ENCODE measurements at regions not wholly inside any gene's neighbourhood (a gene's known extent, or its start where the extent isn't known, plus 50 kb on each side); places are given as distances from the start of the nearest gene placed in this dataset.

DNA sequence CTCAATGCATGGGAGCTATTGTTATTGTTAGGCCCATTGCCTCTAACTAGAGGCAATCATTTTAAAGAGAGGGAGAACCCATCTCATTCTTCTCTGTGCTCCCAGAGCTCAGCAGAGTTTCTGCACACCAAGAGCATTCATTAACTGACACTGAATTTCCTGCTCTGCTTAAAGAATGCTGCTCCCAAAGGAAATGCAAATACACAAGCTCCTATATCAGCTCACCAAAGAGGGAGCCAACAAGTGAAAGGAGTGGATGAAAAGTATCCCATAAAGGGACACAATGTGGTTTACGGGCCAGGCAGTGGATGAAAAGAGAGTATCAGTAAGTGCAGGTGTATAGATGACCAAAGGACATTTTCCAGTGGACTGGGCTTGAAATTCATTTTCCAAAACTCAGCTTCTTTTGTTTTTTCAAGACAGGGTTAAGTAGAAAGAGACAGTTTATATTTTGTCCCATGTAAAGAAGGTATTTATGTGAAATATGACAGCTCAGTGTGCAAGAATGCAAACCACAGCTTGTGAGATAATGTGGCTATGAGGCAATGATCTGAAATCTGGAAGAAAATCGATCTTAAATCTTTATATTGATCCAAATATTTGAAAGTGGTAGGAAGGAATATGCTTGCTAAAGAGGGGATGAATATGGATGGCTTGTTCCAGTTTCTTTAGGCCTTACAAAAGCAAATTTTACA is 207.7 kb upstream of the CAMK1G start:
- DNase-seq (ENCODE audit: low read depth in 2 of 2): no peak

DNA sequence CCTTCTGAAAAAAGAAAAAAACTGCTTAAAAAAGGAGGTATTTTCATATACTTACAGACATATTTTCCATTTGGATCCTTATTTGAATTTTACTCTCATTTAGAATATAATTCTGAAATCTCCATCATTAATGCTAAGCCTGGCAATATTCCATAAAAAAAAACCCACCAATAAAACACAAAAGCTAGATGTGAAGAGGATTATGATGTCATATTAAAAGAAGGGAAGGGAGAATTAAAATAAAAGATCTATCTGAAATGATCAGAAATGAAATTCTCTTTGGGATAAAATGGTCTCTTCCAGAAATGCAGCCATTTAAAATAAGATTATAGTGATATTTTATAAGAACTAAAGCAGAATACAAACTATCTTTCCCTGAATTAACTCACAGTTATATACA is 206.7 kb upstream of the CAMK1G start:
- DNase-seq (ENCODE audit: low read depth in 2 of 2): no peak

DNA sequence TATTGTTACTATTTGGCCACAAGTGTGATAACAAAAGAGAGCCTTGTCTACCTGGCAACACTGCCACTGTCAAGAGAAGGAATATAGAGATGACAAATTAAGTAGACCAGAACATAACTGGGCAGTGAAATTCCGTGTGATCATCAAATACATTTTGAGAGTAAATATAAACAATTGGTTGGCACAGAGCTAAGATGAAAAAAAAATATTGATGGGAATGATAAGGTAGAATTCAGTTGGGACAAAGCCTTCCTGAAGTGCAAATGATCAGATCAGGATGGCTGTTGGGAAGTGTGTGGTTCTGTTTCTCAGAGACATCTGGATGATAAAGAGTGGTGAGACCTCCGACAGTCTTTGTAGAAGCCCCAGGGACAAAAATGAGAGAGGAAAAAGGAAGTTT is 205.5 kb upstream of the CAMK1G start:
- DNase-seq (ENCODE audit: low read depth in 2 of 2): no peak

DNA sequence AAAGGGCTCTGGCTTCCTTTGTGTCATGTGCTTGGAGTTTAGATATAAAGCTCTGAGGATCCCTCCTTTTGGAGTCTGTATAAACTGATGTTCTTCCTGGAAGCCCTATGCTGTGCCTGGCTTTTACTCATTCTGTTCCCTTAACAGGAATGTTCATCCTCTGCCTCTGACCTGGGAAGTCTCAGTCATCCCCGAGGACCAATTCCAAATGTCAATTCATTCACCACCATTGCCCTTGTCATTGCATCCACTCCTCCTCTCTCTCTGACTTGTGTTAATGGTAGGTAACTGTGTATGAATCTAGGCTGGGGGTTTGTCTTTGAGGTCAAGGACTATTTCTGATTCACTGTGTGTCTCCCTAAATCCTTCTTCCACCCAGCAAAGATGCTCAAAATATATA is 204.2 kb upstream of the CAMK1G start:
- no peak for DNase-seq (ENCODE audit: low read depth in 2 of 2)

DNA sequence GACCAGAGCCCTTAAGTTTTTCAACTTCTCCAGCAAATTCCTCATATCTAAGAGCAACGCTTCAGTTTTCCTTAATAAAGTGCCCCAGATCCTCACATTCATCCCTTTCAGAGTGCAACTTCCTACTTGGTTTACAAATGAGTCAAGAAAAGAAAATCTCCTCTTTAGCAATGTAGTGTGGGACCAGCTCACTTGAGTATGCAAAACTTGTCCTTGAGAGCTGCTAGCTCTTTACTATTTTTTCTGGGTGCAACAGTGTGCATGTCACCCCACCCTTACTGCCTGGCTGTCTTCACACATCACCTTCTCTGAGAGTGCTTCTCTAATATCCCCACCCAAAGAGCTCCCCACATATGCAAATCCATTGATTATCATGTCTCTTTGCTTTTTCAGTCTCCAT is 203.1 kb upstream of the CAMK1G start:
- no peak for DNase-seq (ENCODE audit: low read depth in 2 of 2)

DNA sequence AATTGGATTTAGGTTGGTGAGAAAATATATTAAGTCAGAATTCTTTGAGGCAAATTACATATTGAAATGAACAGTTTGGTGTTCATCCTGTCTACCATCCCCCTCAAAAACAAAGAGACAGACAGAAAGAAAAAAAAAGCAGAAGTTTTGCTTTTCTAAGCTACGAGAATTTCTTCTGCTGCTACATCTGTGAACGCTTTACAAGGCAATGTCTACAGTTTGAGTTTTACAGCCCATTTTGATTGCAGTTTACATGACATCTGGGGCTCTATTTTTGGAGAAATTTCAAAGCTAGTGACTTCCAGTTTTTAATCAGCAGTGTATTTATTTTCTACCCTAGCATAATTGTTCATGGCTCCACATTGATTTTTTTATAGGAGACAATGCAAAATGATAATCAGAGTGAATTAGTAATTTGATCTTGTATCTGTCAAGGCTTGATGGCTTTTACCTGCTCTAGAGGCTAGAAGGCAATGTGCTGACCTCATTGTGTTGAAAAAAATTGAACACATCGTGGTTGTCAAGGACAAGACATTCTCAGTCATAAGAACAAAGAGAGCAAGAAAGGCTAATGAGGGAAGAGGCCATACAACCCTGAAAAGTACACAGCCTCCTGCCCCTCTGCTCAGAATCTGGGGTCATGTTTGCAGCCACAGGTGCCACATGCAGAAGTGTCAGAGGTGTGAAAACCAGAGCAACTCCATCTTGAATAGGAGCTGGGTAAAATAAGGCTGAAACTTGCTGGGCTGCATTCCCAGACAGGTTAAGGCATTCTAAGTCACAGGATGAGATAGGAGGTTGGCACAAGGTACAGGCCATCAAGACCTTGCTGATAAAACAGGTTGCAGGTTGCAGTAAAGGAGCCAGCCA is 201.0 kb upstream of the CAMK1G start:
- DNase-seq (ENCODE audit: low read depth in 2 of 2): no peak

DNA sequence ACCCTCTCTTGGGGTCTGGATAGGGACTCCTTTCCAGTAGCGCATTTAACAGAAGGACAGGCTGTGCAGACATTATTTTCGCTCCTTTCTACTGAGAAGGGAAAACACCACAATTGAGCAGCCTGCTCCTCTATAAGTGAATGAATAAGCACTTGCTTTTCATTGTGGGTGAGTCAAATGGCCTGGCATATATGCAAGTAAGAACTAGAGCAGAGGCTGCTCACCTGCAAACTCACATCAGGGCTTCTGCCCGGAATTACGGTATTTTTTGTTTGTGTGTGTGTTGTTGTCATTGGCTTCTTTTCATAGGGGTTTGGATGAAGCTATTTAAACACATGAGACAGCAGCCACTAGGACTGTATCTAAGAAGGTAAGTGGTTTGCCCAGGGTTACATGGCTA is 200.1 kb upstream of the CAMK1G start:
- no peak for DNase-seq (ENCODE audit: low read depth in 2 of 2)

DNA sequence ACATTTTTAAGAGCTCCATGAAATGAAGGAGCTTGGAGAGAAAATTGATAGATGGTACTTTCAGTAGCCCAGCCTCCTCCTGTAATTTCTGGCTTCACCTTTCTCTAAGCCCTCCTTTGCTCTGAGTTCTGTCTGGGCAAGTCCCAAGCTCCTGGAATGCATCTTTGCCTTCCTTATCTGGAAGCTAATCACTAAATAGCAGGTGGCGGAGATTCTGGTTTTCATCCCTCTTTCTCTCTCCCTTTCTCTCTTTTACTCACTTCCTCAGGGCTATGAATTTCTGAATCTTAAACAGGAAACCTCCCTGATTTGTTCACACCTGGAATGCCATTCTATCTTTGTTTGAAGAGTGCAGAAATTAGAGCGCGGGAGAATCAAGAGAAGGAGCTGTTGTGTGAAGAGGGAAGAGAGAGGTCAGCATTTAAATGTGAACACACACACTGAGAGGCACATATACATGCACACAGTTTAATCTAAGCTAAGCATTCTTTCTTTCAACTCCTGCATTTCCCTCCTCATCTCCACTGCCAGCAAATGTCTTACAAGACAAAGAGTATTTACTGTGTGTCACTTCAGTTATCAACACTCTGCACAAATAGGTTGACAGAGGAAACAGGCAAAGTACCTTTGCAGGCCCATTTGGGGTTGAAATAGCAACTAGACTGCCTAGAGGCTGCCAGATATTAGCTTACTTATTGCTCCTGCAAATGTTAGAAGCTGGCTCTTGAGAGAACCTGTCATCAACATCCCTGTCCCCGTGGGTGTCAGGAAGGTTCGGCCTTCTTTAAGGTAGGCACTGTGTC is 199.4 kb upstream of the CAMK1G start:
- no peak for DNase-seq (ENCODE audit: low read depth in 2 of 2)

DNA sequence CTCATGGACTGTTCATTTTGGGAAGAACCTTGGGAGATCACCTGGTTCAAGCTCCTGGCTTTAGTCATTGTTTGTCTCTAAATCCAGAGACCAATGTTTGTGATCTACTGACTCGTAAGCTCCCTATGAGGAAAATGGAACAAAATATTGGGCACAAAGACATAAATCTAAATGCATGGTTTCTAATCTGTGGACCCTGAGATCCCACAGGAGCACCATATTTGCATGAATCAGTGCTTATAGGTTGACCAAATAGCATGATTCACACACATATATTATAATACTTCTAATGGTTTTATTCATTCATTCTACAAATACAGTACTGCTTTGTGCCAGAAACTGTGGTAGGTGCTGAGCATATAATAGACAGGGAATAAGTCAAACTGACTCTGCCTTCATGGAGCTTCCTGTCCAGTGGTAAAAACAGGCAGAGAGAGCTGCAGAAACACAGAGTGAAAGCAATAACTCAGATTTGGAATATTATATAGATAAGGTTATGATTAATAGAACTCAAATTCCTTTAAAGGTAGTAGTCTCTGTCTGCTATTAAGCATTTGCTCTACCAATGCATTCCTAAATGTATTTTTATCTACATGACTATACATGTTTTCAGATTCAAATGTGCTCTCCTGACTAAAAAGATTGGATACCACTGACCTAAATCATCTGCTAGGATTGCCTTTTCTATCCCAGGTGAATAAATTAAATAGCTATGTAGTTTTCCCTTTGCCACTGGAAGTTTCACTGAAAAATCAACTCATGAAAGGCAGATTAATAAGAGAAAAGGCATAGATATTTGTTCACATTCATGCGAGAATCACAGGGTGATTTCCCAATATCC is 198.6 kb upstream of the CAMK1G start:
- DNase-seq (ENCODE audit: low read depth in 2 of 2): no peak

DNA sequence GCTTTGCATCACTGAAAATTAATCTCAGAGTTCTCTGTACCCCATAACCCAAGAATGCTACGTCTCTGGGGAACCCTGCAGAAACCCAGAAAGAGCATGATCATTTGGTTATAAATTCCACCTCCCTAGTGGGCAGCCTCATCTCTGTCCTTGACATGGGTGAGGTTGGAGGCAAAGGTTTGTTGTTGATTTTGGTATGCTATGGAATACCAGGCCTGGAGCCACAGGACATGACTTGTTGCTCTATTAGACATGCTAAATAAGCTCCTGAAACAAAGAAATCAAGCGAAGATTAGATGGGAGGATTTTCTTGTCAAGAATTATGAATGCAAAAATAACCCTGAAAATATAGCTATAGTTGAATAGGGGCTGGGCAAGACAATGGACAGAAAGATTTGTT is 197.4 kb upstream of the CAMK1G start:
- DNase-seq (ENCODE audit: low read depth in 2 of 2): no peak

DNA sequence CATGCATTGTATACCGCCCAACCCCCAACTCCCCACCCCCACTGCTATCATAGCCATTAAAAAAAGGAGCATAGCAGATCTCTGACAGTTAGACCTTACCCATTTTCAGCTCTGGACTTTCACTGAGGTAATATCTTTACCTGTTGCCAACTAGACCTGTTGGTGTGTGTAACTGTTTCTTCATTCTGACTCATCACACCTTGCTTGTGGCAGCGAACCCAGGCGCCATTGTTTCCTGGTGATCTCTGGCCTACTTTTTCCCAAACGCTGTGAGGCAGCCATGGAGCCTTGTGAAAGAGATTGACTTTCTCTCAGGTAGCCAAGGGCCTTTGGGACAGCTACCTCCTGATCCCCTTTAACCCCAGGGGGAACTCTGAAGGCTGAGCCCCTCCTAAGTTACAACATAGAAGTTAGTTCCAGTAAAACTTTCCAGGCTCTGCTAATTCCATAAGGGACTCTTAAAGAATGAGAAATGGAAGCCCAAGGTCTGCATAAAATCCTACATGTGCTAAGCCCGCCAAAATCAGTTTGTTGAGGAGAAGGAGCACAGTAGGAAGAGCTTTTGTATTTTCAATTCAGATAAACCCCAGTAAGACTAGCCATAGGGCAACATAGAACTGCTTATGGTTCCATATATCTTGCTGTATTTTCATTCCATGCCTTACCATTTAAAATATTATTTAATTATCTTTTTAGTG is 196.1 kb upstream of the CAMK1G start:
- no peak for DNase-seq (ENCODE audit: low read depth in 2 of 2)

DNA sequence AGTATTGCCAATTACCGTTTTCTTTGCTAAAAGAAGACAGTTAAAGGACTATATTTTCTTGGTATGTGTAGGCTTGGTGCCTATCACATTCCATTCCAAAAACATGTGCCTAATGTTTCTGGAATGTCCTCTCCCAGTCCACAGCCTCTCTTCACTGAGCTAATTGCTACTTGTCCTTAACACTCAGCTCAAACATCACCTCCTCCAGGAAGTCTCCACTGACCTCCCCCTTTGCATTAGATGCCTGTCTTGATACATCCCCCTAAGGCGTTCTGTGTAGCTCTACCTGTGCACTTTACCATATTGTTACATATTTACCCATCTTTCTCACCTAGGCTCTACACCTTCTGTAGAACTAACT is 195.6 kb upstream of the CAMK1G start:
- no peak for DNase-seq (ENCODE audit: low read depth in 2 of 2)

DNA sequence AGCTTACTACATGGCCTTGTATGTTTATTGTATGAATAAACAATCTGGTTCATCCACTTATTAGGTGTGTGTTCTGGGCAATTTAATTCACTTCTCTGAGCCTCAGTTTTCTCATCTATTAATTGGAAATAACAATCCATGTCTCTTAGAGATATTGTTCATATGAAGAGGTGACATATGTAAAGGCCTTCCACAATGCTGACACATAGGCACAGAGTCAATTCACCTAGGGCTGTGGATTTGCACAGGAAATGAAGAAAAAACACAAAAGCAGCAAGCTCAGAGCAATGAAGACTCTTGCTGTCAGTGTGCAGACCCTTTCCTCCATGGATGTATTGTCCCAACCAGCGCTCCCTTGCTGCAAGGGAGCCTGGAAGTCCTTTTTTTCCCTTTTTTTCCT is 195.2 kb upstream of the CAMK1G start:
- no peak for DNase-seq (ENCODE audit: low read depth in 2 of 2)

DNA sequence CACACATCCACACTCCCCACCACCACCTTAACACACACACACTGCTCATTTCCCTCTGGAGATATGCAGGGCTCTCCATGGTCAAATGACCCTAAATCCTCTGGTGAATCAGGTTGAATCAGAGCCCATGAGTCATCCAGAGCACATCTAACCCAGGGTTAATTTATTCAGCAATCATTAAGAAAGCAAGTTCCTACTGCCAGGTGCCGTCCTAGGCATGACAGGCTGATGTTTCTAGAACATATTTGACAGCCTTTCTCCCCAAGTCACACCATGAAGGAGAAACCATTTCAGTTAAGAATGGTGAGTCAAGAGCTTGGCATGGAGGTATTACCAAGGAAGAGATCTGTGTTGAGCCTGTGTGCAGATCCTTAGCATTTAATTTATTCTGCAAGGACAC is 194.3 kb upstream of the CAMK1G start:
- no peak for DNase-seq (ENCODE audit: low read depth in 2 of 2)

DNA sequence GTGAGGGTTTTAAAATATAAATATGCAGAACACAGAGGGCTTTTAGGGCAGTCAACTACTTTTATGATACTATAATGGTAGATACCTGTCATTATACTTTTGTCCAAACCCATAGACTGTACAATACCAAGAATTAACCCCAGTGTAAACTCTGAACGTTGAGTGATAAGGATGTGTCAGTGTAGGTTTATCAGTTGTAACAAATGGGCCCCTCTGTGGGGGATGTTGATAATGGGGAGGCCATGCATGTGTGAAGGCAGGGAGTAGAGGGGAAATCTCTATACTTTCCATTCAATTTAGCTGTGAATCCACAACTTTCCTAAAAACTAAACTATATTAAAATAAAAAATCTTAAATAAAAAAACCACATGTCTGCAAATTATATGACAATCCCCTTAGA is 193.5 kb upstream of the CAMK1G start:
- DNase-seq (ENCODE audit: low read depth in 2 of 2): no peak

DNA sequence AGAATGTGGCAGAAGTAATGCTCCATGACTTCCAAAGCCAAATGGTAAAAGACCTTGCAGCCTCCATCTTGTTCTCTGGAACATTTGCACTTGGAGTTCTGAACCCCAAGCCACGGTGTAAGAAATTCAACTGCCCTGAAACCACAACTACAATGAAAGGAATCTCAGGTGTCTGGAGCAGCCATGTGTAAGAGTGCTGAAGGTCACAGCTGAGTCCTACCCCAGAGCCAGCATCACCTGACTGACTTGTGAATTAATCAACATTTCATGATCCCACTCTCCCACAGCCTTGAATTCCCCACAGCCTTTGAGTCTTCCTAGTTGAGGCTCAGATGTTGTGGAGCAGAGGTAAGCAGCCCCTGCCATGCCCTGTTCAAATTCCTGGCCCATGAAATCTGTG is 192.8 kb upstream of the CAMK1G start:
- no peak for DNase-seq (ENCODE audit: low read depth in 2 of 2)

DNA sequence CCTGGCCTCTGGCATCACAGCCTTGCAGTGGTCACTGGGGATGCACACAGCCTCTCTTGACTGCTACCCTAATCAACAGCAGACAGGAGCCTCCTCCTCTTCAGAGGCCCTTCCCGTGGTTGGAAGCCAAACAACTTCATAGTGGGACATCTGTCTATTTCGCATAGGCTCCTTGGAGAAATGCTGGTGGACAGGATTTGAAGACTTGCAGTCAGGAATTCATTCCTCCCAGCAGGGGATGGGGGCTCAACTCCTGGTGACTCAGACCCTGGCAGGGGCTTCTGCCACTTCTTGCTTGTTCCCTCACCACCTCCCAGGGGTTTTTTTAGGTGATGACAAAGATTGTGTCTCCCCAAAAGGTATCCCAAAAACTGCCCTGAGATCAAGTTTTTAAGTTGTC is 191.7 kb upstream of the CAMK1G start:
- DNase-seq (ENCODE audit: low read depth in 2 of 2): no peak

DNA sequence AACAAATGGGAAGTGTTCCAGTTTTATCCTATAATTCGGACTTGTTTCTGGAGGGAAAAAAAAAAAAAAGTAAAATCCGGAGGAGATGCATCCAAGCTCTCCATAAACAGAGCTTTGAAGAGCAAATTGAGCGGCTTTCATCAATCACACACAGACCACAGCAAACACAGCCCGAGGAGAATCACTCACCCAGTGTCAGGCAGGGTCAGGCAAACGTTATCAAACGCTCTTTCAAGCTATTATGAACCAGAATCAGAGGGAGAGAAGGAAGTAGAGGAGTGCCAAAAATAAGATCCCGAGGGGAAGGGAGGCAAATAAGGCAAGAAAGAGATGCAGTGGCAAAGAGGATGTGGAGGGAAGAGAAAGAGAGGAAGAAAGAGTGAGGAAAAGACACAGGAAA is 188.3 kb upstream of the CAMK1G start:
- DNase-seq (ENCODE audit: low read depth in 2 of 2): no peak

DNA sequence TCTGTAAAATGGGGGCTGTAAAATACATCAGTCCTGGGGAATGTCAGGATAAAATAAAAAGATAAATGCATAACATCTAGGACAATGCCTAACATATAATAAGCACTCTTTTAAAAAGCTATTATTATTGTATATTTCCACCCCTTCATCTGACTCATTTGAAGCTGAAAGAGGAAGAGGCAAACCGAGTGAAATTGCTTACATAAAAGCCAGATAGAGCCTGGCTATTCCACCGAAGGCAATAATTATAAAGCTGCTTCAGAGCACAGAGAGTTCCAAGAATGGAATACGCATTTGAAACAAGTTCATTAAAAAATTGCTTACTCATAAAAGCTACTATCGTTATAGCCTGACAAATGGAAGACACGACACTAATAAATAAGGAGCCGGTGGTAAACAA is 186.1 kb upstream of the CAMK1G start:
- DNase-seq (ENCODE audit: low read depth in 2 of 2): no peak

DNA sequence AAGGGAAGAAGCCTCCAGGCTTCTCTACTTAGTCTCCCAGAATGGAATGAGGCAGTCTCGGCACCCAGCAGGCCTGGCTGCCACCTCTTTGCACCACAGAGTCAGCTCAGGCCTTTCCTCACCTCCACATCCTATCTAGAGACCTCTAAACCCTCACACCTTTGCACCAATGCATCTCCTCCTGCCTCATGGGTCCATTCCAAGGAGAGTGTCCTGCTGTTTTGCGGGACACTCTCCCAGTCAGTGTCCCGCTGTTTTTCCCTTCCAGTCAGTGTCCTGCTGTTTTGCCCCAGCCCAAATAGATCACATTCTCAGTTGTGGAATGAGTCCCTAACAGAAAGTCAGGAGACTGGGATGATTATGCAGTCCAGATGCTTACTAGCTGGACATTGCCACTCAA is 185.6 kb upstream of the CAMK1G start:
- no peak for DNase-seq (ENCODE audit: low read depth in 2 of 2)

DNA sequence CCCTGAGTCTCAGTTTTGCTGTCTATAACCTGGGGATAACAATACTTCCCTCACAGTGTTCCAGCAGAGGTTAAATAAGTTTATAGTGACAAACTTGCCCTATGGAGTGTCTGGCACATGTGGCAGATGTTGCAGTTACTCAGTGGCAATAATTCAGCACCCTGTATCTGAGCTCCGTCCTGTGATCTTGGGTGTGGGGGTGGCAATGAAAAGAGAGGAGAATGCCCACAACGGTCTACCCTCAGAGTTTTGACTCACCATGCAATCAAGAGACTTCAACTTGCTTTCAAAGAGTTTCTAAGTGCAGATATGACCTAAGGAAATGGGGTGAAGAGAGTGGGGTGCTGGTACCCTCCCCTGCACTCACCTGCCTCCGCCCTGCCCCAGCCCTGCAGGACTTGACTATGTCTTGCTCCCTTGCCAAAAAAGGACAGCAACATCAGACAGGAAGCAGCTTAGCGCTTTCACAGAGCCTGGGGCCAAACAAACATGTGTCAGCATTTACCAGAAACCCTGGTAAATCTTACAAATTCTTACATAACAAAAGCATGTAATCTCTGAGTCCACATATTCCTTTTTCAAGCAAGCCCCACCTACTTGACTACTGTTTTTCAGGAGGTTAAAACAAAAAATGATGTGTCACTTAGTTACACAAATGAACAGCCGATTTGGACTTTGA is 185.1 kb upstream of the CAMK1G start:
- DNase-seq (ENCODE audit: low read depth in 2 of 2): no peak

All from stimulated activated CD4-positive, alpha-beta T cell treated with anti-CD3 and anti-CD28 coated beads, Interleukin-4, amount 100 ng/mL, for 48 hours (primary cell).